WTC11 (cell line): ENCODE measurements at regions not wholly inside any gene's neighbourhood (a gene's known extent, or its start where the extent isn't known, plus 50 kb on each side); places are given as distances from the start of the nearest gene placed in this dataset.

ENCODE experiments used
- ATF2 ChIP-seq: sonication (generic); formaldehyde crosslinking; IDR thresholded peaks from 2 replicates; pipeline ENCODE4 v1.8.1; 2022; ENCODE audit warnings: low read depth, missing genetic modification reagents, borderline replicate concordance
- ATF3 ChIP-seq: sonication (generic); formaldehyde crosslinking; conservative IDR thresholded peaks from 2 replicates; pipeline ENCODE4 v1.8.1; 2022; ENCODE audit warnings: mild to moderate bottlenecking, missing genetic modification reagents
- CTCF ChIP-seq: fragments of 200-600 bp; IDR thresholded peaks from 2 replicates; pipeline ENCODE4 v1.8.0; 2022; ENCODE audit warnings: antibody characterized with exemption
- E2F5 ChIP-seq: sonication (generic); formaldehyde crosslinking; IDR thresholded peaks from 2 replicates; pipeline ENCODE4 v1.8.1; 2022; ENCODE audit warnings: mild to moderate bottlenecking, moderate library complexity, missing genetic modification reagents
- NFE2L1 ChIP-seq: sonication (generic); formaldehyde crosslinking; IDR thresholded peaks from 2 replicates; pipeline ENCODE4 v1.8.1; 2023; ENCODE audit warnings: missing genetic modification reagents
- NFYB ChIP-seq: sonication (generic); formaldehyde crosslinking; conservative IDR thresholded peaks from 2 replicates; pipeline ENCODE4 v1.8.0; 2022; ENCODE audit warnings: low read depth, missing genetic modification reagents
- OVOL2 ChIP-seq: fragments of 250-450 bp; sonication (Bioruptor Pico); IDR thresholded peaks from 2 replicates; pipeline ENCODE4 v1.9.0; 2021; ENCODE audit warnings: mild to moderate bottlenecking, borderline replicate concordance
- PRDM15 ChIP-seq: sonication (generic); formaldehyde crosslinking; IDR thresholded peaks from 2 replicates; pipeline ENCODE4 v1.8.0; 2022; ENCODE audit warnings: missing genetic modification reagents
- SP1 ChIP-seq: sonication (generic); formaldehyde crosslinking; conservative IDR thresholded peaks from 2 replicates; pipeline ENCODE4 v1.8.1; 2022; ENCODE audit warnings: missing genetic modification reagents
- ZBTB43 ChIP-seq: sonication (generic); formaldehyde crosslinking; IDR thresholded peaks from 2 replicates; pipeline ENCODE4 v1.8.1; 2023; ENCODE audit warnings: mild to moderate bottlenecking, missing genetic modification reagents
- ZNF317 ChIP-seq: sonication (generic); formaldehyde crosslinking; IDR thresholded peaks from 2 replicates; pipeline ENCODE4 v1.8.1; 2023; ENCODE audit warnings: low read depth, mild to moderate bottlenecking, moderate library complexity, missing genetic modification reagents, borderline replicate concordance
- ZNF416 ChIP-seq: fragments of 250-450 bp; sonication (Bioruptor Pico); IDR thresholded peaks from 2 replicates; pipeline ENCODE4 v1.9.0; 2021; ENCODE audit warnings: mild to moderate bottlenecking, inconsistent platforms

GRCh38 chr6:88413459-88413858 is 247.3 kb upstream of the CNR1 start:
- TF ChIP-seq CTCF = no peak
- TF ChIP-seq NFE2L1 = no peak
- TF ChIP-seq ZBTB43 = no peak
- no peak for TF ChIP-seq ATF3 (CRISPR knock-in tag)
- no peak for TF ChIP-seq ZNF317 (CRISPR knock-in tag)
- no peak for TF ChIP-seq ZNF416
- no peak for TF ChIP-seq ATF2 (CRISPR knock-in tag)
- TF ChIP-seq E2F5 (CRISPR knock-in tag) = no peak
- TF ChIP-seq NFYB (CRISPR knock-in tag) = no peak
- no peak for TF ChIP-seq OVOL2 (CRISPR knock-in tag)
- no peak for TF ChIP-seq PRDM15 (CRISPR knock-in tag)
- no peak for TF ChIP-seq SP1
